Stimulated activated CD4-positive, alpha-beta T cell treated with anti-CD3 and anti-CD28 coated beads, Interleukin-1b, Interleukin-23, amount 100 ng/mL, for 24 hours (primary cell): ENCODE measurements at regions not wholly inside any gene's neighbourhood (a gene's known extent, or its start where the extent isn't known, plus 50 kb on each side); places are given as distances from the start of the nearest gene placed in this dataset.
"Not testable (repeated sequence)": the region's sequence is repeated elsewhere in the genome, so short reads cannot be mapped to it uniquely, and the experiment has no call there.

ENCODE experiments used
- DNase-seq, 4 experiments: peaks; one replicate each; pipeline ENCODE4 v3.0.0-alpha.2; 2020; ENCODE audit warnings: low read depth in 4 of 4, low spot score in 1 of 4

DNA sequence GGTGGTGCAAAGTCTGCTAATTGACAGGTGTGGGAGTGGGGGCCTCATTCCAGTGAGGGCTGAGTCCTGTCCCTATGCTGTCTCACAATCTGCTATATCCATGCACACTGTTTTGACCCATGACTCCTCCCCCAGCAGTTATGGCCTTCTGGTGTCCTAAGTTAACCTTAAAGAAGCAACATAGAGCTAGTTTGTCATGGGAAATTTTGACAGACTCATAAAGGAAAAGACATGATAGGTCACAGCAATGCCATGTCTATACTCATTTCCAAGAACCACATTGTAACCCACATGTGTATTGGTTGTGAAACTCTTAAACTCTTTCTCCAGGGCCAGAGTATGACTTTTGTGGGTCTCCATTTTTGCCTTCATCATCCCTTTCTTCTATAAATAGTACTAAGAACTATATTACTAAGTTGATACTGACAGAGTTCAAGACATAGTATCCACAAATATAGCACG lies 78.2 kb upstream of the SLC1A4 start:
- DNase-seq: no peak

DNA sequence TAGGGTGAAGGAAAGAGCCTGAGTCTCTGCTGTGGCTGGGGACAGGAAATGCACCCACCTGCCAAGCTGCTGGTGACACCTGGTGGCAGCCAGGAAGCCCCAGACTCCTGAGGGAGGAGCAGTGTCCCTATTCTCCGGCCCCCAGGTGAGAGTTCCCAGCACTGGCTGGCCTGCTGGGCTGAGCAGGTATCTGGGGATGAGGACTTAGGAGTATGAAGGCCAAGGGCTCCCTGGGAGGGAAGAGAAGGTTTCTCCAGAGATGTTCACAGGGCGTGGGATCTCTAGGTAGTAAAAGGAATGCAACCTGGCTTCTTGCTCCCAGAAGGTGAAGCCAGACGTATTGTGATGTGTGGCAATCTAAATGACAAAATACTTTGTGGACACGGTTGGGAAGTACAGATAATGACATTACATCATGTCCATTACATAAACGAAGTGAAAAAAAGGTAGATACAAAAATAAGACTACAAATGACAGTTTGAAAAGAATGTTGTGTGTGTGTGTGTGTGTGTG lies 75.8 kb upstream of the SLC1A4 start:
- no peak for DNase-seq

DNA sequence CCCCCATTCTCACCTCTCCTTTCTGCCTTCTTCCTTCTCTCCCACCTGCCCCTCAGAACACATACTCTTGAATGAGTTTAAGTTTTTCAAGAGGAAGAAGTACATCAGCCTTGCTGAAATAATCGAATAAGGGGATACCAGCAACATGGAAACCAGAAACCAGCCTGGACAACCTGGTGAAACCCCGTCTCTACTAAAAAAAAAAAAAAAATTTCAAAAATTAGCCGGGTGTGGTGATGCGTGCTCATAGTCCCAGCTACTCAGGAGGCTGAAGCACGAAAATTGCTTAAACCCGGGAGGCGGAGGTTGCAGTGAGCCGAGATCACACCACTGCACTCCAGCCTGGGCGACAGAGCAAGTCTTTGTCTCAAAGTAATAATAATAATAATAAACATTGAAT lies 75.0 kb upstream of the SLC1A4 start:
- DNase-seq: no peak

GRCh38 chr2:64914735-64915509 lies 74.3 kb upstream of the SLC1A4 start:
- no peak for DNase-seq

- no peak for DNase-seq
These were observed 73.7 kb upstream of the SLC1A4 start for GRCh38 chr2:64915510-64915900.

DNA sequence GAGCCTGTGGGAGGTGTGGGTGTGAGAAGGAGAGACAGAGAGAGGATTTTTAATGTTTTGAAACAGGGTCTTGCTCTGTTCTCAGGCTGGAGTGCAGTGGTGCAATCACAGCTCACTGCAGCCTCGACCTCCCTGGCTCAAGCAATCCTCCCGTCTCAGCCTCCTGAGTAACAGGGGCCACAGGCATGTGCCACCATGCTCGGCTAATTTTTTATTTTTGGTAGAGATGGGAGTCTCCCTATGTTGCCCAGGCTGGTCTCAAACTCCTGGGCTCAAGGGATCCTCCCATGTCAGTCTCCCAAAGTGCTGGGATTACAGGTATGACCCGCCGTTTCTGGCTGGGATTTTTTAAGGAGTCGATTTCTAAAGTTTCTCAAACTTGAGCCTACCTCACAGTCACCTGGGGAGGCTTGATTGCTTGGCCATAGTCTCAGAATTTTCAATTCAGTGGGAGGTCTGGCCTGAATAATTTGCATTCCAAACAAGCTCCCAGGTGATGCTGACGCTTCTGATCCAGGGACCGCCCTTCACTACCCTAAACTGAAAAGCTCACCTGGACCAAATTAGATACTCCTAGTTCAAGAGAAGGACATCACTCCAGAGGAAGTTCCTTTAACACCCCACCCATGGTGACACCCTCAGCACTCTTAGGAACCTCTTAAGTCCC lies 70.8 kb upstream of the SLC1A4 start:
- DNase-seq: no peak

DNA sequence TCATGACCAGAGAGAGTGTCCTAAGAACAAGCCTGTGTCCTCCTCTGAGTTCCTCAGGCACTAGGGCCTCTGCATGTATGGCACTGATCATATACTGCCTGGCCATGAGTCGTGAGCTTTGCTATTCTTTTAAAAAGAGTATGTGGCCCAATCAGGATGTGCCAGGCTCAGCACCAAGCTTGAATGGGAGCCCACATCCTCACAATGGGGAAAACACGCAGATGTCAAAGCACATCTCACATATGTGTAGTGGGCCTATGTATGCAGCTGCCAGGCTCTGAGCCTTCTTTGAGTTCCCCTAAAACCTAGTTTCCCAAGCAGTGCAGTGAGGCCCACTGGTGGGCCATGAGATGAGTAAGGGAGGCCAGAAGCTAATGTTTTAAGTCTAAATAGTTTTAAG lies 69.9 kb upstream of the SLC1A4 start:
- no peak for DNase-seq

- no peak for DNase-seq
These were observed 66.5 kb upstream of the SLC1A4 start for GRCh38 chr2:64922482-64923384.

GRCh38 chr2:64923385-64923710 lies 65.9 kb upstream of the SLC1A4 start:
- no peak for DNase-seq

GRCh38 chr2:64924170-64924934 lies 64.8 kb upstream of the SLC1A4 start:
- DNase-seq: no peak

DNA sequence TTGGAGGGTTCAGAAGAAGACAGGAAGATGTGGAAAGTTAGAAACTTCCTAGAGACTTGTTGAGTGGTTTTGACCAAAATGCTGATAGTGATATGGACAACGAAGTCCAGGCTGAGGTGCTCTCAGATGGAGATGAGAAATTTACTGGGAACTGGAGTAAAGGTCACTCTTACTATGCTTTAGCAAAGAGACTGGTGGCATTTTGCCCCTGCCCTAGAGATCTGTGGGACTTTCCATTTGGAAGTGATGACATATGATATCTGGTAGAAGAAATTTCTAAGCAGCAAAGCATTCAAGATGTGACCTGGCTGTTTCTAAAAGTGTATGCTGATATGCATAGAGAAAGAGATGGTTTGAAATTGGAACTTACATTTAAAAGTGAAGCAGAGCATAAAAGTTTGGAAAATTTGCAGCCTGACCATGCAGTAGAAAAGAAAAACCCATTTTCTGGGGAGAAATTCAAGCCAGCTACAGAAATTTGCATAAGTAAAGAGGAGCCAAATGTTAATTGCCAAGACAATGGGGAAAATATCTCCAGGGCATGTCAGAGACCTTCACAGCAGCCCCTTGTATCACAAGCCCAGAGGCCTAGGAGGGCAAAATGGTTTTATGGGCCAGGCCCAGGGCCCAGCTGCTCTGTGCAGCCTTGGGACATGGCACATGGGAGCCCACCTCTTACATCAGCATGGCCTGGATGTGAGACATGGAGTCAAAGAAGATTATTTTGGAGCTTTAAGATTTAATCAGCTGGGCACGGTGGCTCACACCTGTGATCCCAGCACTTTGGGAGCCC lies 63.1 kb upstream of the SLC1A4 start:
- DNase-seq: not testable (repeated sequence)

GRCh38 chr2:64928813-64929212 lies 60.4 kb upstream of the SLC1A4 start:
- no peak for DNase-seq

DNA sequence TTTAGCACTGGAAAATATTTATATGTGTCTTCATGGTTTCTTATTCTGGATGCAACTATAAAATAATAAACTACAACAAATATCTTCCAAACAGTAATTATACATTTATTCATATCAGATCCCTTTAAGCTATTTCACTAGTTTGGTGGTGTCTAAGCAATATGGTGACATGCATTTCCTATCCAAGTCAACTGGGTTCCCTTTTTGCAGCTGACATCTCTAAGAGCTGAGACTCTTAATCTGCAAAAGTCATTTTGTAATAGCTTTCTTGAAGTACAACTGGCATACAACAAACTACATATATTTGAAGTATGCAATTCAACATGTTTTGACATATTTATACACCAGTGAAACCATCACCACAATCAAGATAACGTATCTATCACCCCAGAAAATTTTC lies 59.9 kb upstream of the SLC1A4 start:
- no peak for DNase-seq

GRCh38 chr2:64930258-64930671 lies 58.9 kb upstream of the SLC1A4 start:
- DNase-seq: no peak

DNA sequence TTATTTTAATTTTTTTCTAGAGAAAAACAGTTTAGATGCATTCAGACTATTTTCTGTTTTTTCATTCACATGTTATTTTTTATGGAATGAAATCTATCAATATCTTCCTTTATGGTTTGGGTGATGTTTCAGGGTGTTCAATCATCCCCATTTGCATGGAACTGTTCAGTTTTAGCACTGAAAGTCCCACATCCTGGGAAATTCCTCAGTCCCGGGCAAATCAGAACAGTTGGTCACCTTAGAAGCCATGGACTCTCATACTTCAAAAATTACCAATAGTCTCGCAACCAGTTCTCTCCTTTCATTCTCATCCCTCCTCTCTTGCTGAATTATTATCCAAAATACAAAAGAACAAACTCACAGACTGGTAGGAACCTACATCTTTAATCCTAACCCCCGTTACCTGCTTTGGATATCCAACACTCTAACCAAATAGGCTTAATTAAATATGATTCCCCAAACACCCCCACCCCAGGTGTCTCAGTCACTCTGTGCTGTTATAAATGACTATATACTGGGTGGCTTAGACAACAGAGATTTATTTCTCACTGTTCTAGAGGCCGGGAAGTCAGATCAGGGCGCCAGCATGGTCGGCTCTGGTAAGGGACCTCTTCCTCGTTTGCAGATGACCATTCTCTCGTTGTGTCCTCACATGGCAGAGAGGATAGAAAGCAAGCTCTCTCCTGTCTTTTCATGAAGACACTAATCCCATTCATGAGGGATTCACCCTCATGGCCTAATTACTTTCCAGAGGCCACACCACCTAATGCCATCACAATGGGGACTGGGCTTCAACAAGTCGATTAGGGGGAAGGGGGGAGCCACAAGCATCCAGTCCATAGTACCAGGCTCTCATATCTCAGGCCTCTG lies 57.7 kb upstream of the SLC1A4 start:
- DNase-seq: no peak

DNA sequence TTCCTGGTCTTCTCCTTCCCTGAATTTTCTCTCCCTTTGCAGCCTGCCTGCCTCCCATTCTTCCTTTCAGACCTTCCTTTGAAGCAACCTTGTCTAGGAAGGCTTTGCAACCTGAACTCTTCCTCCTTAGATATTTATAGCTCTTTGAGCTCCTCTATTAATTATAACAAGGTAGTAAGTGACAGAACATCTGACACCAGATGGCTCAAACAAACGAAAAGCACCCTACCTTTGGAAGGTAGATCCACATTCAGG lies 57.2 kb upstream of the SLC1A4 start:
- no peak for DNase-seq

GRCh38 chr2:64932371-64933216 lies 56.6 kb upstream of the SLC1A4 start:
- DNase-seq: no peak

DNA sequence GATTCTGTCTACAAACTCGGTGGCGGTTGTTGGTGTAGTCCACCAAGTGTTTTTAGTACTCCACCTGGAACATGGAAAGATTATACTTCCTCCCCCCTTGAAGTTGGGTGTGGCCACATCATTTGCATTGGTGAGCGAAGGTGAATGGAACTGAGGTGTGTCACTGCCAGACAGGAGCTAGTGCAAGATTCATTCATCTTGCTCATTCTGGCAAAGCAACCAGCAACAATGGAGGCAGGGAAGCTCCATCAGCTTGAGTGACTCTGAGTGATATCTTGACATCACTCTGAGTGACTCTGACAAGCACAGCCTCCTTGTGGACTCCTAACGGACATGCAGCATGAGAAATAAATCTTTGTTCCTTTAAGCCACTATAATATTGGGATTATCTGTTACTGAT lies 54.7 kb upstream of the SLC1A4 start:
- no peak for DNase-seq

DNA sequence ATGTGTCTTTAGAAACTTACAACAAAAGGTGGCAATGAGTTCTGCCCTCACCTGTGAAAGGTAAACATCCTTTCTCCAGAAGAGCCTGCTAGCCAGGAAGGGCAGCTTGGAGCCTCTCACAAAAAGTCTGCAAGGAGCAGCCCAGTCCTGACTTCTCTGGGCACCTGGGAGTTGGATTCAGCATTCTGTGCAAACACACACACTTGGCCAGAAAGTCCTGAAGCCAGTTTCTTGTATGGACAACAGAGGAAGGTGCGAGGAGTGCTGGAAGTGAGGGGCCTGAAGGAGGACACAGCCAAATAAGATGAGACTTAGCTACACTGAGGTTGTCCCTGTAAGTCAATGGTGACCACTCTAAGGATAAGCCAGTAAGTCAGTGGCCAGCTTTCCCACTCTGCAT lies 52.4 kb upstream of the SLC1A4 start:
- no peak for DNase-seq
